ENCODE measurements at regions not wholly inside any gene's neighbourhood (a gene's known extent, or its start where the extent isn't known, plus 50 kb on each side); places are given as distances from the start of the nearest gene placed in this dataset.
"Not testable (repeated sequence)": the region's sequence is repeated elsewhere in the genome, so short reads cannot be mapped to it uniquely, and the experiment has no call there.

DNA sequence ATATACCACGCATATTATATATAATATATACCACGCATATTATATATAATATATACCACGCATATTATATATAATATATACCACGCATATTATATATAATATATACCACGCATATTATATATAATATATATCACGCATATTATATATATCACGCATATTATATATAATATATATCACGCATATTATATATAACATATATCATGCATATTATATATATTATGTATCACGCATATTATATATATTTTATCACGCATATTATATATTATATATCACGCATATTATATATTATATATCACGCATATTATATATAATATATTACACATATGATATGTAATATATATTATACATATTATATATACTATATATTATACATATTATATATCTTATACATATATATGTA, 1283.0 kb downstream of the EFNA5 start:
- not testable (repeated sequence) for TF ChIP-seq GABPA (IDR thresholded peaks at IDR 0.05 in 1 of 2, conservative IDR thresholded peaks at IDR 0.05 in 1 of 2); FOXA1 (IDR thresholded peaks at IDR 0.05); TAF1 (conservative IDR thresholded peaks at IDR 0.05); RXRA (IDR thresholded peaks at IDR 0.05); YY1 (IDR thresholded peaks at IDR 0.05); SP1 (IDR thresholded peaks at IDR 0.05)
- TF ChIP-seq, protein P1, sequence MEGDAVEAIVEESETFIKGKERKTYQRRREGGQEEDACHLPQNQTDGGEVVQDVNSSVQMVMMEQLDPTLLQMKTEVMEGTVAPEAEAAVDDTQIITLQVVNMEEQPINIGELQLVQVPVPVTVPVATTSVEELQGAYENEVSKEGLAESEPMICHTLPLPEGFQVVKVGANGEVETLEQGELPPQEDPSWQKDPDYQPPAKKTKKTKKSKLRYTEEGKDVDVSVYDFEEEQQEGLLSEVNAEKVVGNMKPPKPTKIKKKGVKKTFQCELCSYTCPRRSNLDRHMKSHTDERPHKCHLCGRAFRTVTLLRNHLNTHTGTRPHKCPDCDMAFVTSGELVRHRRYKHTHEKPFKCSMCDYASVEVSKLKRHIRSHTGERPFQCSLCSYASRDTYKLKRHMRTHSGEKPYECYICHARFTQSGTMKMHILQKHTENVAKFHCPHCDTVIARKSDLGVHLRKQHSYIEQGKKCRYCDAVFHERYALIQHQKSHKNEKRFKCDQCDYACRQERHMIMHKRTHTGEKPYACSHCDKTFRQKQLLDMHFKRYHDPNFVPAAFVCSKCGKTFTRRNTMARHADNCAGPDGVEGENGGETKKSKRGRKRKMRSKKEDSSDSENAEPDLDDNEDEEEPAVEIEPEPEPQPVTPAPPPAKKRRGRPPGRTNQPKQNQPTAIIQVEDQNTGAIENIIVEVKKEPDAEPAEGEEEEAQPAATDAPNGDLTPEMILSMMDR (IDR thresholded peaks at IDR 0.05; ENCODE audit: low read depth, low read length, missing input control) = not testable (repeated sequence)
- TF ChIP-seq, protein P2, sequence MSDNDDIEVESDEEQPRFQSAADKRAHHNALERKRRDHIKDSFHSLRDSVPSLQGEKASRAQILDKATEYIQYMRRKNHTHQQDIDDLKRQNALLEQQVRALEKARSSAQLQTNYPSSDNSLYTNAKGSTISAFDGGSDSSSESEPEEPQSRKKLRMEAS (IDR thresholded peaks at IDR 0.05) = not testable (repeated sequence)
- TF ChIP-seq, protein P3, sequence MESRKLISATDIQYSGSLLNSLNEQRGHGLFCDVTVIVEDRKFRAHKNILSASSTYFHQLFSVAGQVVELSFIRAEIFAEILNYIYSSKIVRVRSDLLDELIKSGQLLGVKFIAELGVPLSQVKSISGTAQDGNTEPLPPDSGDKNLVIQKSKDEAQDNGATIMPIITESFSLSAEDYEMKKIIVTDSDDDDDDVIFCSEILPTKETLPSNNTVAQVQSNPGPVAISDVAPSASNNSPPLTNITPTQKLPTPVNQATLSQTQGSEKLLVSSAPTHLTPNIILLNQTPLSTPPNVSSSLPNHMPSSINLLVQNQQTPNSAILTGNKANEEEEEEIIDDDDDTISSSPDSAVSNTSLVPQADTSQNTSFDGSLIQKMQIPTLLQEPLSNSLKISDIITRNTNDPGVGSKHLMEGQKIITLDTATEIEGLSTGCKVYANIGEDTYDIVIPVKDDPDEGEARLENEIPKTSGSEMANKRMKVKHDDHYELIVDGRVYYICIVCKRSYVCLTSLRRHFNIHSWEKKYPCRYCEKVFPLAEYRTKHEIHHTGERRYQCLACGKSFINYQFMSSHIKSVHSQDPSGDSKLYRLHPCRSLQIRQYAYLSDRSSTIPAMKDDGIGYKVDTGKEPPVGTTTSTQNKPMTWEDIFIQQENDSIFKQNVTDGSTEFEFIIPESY (IDR thresholded peaks at IDR 0.05) = not testable (repeated sequence)
- TF ChIP-seq, protein P4, sequence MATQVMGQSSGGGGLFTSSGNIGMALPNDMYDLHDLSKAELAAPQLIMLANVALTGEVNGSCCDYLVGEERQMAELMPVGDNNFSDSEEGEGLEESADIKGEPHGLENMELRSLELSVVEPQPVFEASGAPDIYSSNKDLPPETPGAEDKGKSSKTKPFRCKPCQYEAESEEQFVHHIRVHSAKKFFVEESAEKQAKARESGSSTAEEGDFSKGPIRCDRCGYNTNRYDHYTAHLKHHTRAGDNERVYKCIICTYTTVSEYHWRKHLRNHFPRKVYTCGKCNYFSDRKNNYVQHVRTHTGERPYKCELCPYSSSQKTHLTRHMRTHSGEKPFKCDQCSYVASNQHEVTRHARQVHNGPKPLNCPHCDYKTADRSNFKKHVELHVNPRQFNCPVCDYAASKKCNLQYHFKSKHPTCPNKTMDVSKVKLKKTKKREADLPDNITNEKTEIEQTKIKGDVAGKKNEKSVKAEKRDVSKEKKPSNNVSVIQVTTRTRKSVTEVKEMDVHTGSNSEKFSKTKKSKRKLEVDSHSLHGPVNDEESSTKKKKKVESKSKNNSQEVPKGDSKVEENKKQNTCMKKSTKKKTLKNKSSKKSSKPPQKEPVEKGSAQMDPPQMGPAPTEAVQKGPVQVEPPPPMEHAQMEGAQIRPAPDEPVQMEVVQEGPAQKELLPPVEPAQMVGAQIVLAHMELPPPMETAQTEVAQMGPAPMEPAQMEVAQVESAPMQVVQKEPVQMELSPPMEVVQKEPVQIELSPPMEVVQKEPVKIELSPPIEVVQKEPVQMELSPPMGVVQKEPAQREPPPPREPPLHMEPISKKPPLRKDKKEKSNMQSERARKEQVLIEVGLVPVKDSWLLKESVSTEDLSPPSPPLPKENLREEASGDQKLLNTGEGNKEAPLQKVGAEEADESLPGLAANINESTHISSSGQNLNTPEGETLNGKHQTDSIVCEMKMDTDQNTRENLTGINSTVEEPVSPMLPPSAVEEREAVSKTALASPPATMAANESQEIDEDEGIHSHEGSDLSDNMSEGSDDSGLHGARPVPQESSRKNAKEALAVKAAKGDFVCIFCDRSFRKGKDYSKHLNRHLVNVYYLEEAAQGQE (IDR thresholded peaks at IDR 0.05) = not testable (repeated sequence)

All from liver (tissue), 3 donors.